Activated CD8-positive, alpha-beta T cell treated with anti-CD3 and anti-CD28 coated beads for 36 hours (primary cell): ENCODE measurements at regions not wholly inside any gene's neighbourhood (a gene's known extent, or its start where the extent isn't known, plus 50 kb on each side); places are given as distances from the start of the nearest gene placed in this dataset.

ENCODE experiments used
- ATAC-seq: fragments of 200-7000 bp; cut with Tn5 transposase; one replicate; pipeline ENCODE4 v1.10.0; 2021; ENCODE audit warnings: mild to moderate bottlenecking, moderate library complexity
- CTCF ChIA-PET: fragments of 350-600 bp; sonication (Branson Sonifier 250); formaldehyde crosslinking; loops from one replicate; lab custom pipeline; 2021; ENCODE audit warnings: antibody characterized with exemption; lab: Charles Lee
- POLR2A ChIA-PET: fragments of 350-600 bp; sonication (Branson Sonifier 250); formaldehyde crosslinking; loops from one replicate; lab custom pipeline; 2021; ENCODE audit warnings: antibody characterized with exemption; lab: Charles Lee
- DNase-seq: peaks from one replicate; pipeline ENCODE4 v3.0.0-alpha.2; 2020
- H3K27ac Mint-ChIP-seq: one replicate; pipeline ENCODE4 v1.8.0; 2021; ENCODE audit warnings: mild to moderate bottlenecking, mixed read lengths
- H3K27me3 Mint-ChIP-seq: one replicate; pipeline ENCODE4 v1.8.0; 2021; ENCODE audit warnings: mixed read lengths
- H3K36me3 Mint-ChIP-seq: one replicate; pipeline ENCODE4 v1.8.0; 2021; ENCODE audit warnings: low read depth, mixed read lengths
- H3K4me1 Mint-ChIP-seq: one replicate; pipeline ENCODE4 v1.8.0; 2021; ENCODE audit warnings: low read depth, mixed read lengths
- H3K4me3 Mint-ChIP-seq: one replicate; pipeline ENCODE4 v1.8.0; 2021; ENCODE audit warnings: mild to moderate bottlenecking, moderate library complexity, mixed read lengths
- H3K9me3 Mint-ChIP-seq: one replicate; pipeline ENCODE4 v1.8.0; 2021; ENCODE audit warnings: mixed read lengths
- CTCF ChIP-seq: fragments of 200-600 bp; IDR thresholded peaks from one replicate; pipeline ENCODE4 v1.8.0; 2022; ENCODE audit warnings: antibody characterized with exemption, mild to moderate bottlenecking
- intact Hi-C: fragments of 100-400 bp; cut with micrococcal nuclease; formaldehyde crosslinking; loops from one replicate; pipeline ENCODE4 v1.10.0; 2022

- ChIA-PET CTCF (interaction anchor here (0.7 to 2.3 kb wide), 4 partner anchors 10 to 114 kb away, joined by 3 to 8 read pairs (median 4); partner anchors contain the start of gene VEGFA), POLR2A (no interaction called here)
- Mint-ChIP-seq H3K27me3 (no peaks in the 10 kb centered on the region), H3K4me1 (no peaks in the 10 kb centered on the region), H3K27ac (no peak overlapping the region), H3K4me3 (no peak overlapping the region), H3K9me3 (no peaks in the 10 kb centered on the region), H3K36me3 (no peaks in the 10 kb centered on the region)
- ATAC-seq, result peak; percentile 74
- intact Hi-C loops, result no loop called here
- peak; percentile 41 for DNase-seq
- peak; percentile 31 for TF ChIP-seq CTCF
Observed at GRCh38 chr6:43838276-43839036, 68.4 kb downstream of the VEGFA start.

GRCh38 chr6:43837507-43837906 is 67.5 kb downstream of the VEGFA start:
- H3K27ac Mint-ChIP-seq, result no peak overlapping the region
- H3K36me3 Mint-ChIP-seq, result no peaks in the 10 kb centered on the region
- TF ChIP-seq CTCF, result no peak
- no peak for DNase-seq
- H3K27me3 Mint-ChIP-seq, result no peaks in the 10 kb centered on the region
- intact Hi-C loops, result no loop called here
- no peaks in the 10 kb centered on the region for H3K9me3 Mint-ChIP-seq
- CTCF ChIA-PET, result interaction anchor here (0.7 to 2.3 kb wide), 4 partner anchors 9 to 113 kb away, joined by 3 to 8 read pairs (median 4); partner anchors contain the start of gene VEGFA
- no peak for ATAC-seq
- no peak overlapping the region for H3K4me3 Mint-ChIP-seq
- H3K4me1 Mint-ChIP-seq, result no peaks in the 10 kb centered on the region
- POLR2A ChIA-PET, result no interaction called here

GRCh38 chr6:43836507-43837240 is 66.7 kb downstream of the VEGFA start:
- ChIA-PET POLR2A (no interaction called here), CTCF (interaction anchor here (2.3 kb wide), 1 partner anchor 67 kb away, joined by 8 read pairs; the partner anchor contains the start of gene VEGFA)
- intact Hi-C loops, result no loop called here
- TF ChIP-seq CTCF, result no peak
- no peak overlapping the region for H3K4me3 Mint-ChIP-seq
- no peak for DNase-seq
- H3K36me3 Mint-ChIP-seq, result no peaks in the 10 kb centered on the region
- H3K9me3 Mint-ChIP-seq, result no peaks in the 10 kb centered on the region
- H3K4me1 Mint-ChIP-seq, result no peaks in the 10 kb centered on the region
- no peak for ATAC-seq
- no peak overlapping the region for H3K27ac Mint-ChIP-seq
- no peaks in the 10 kb centered on the region for H3K27me3 Mint-ChIP-seq
